ENCODE measurements at regions not wholly inside any gene's neighbourhood (a gene's known extent, or its start where the extent isn't known, plus 50 kb on each side); places are given as distances from the start of the nearest gene placed in this dataset.
"Not testable (repeated sequence)": the region's sequence is repeated elsewhere in the genome, so short reads cannot be mapped to it uniquely, and the experiment has no call there.

GRCh38 chr16:88199296-88200153 lies 183.2 kb upstream of the ZNF469 start:
- H3K79me2 ChIP-seq (ENCODE audit: control insufficient read depth, insufficient read depth, low read length, unreplicated experiment); H2AFZ ChIP-seq (ENCODE audit: low read length, unreplicated experiment); H3K4me1 ChIP-seq (ENCODE audit: control insufficient read depth, insufficient read depth, low read length, unreplicated experiment); H3K27ac ChIP-seq (ENCODE audit: low read depth, low read length); H3K4me3 ChIP-seq (ENCODE audit: low read depth, low read length); H3K36me3 ChIP-seq (ENCODE audit: insufficient read depth, low read length); H3K27me3 ChIP-seq (ENCODE audit: insufficient read depth, low read length): not testable (repeated sequence)

GRCh38 chr16:88200154-88200895 lies 182.4 kb upstream of the ZNF469 start:
- not testable (repeated sequence) for H3K4me1 ChIP-seq (ENCODE audit: control insufficient read depth, insufficient read depth, low read length, unreplicated experiment); H2AFZ ChIP-seq (ENCODE audit: low read length, unreplicated experiment); H3K79me2 ChIP-seq (ENCODE audit: control insufficient read depth, insufficient read depth, low read length, unreplicated experiment); H3K27me3 ChIP-seq (ENCODE audit: insufficient read depth, low read length); H3K4me3 ChIP-seq (ENCODE audit: low read depth, low read length); H3K27ac ChIP-seq (ENCODE audit: low read depth, low read length); H3K36me3 ChIP-seq (ENCODE audit: insufficient read depth, low read length)

GRCh38 chr16:88200896-88201185 lies 181.9 kb upstream of the ZNF469 start:
- Histone ChIP-seq H3K4me1 (ENCODE audit: control insufficient read depth, insufficient read depth, low read length, unreplicated experiment) (no peaks in the 10 kb centered on the region), H3K36me3 (ENCODE audit: insufficient read depth, low read length) (no peaks in the 10 kb centered on the region), H3K27ac (ENCODE audit: low read depth, low read length) (no peak overlapping the region), H2AFZ (ENCODE audit: low read length, unreplicated experiment) (no peak overlapping the region), H3K4me3 (ENCODE audit: low read depth, low read length) (no peak overlapping the region), H3K27me3 (ENCODE audit: insufficient read depth, low read length) (no peaks in the 10 kb centered on the region), H3K79me2 (ENCODE audit: control insufficient read depth, insufficient read depth, low read length, unreplicated experiment) (no peaks in the 10 kb centered on the region)

- H2AFZ ChIP-seq (ENCODE audit: low read length, unreplicated experiment); H3K4me1 ChIP-seq (ENCODE audit: control insufficient read depth, insufficient read depth, low read length, unreplicated experiment); H3K27ac ChIP-seq (ENCODE audit: low read depth, low read length); H3K36me3 ChIP-seq (ENCODE audit: insufficient read depth, low read length); H3K4me3 ChIP-seq (ENCODE audit: low read depth, low read length); H3K79me2 ChIP-seq (ENCODE audit: control insufficient read depth, insufficient read depth, low read length, unreplicated experiment); H3K27me3 ChIP-seq (ENCODE audit: insufficient read depth, low read length): not testable (repeated sequence)
These were observed 181.1 kb upstream of the ZNF469 start for GRCh38 chr16:88201611-88202010.

GRCh38 chr16:88202207-88202745 lies 180.5 kb upstream of the ZNF469 start:
- Histone ChIP-seq H2AFZ (ENCODE audit: low read length, unreplicated experiment) (no peak overlapping the region), H3K4me1 (ENCODE audit: control insufficient read depth, insufficient read depth, low read length, unreplicated experiment) (no peaks in the 10 kb centered on the region), H3K36me3 (ENCODE audit: insufficient read depth, low read length) (no peaks in the 10 kb centered on the region), H3K27me3 (ENCODE audit: insufficient read depth, low read length) (no peaks in the 10 kb centered on the region), H3K27ac (ENCODE audit: low read depth, low read length) (no peak overlapping the region), H3K4me3 (ENCODE audit: low read depth, low read length) (no peak overlapping the region), H3K79me2 (ENCODE audit: control insufficient read depth, insufficient read depth, low read length, unreplicated experiment) (no peaks in the 10 kb centered on the region)

- H3K4me1 ChIP-seq (ENCODE audit: control insufficient read depth, insufficient read depth, low read length, unreplicated experiment); H3K36me3 ChIP-seq (ENCODE audit: insufficient read depth, low read length); H3K27ac ChIP-seq (ENCODE audit: low read depth, low read length); H2AFZ ChIP-seq (ENCODE audit: low read length, unreplicated experiment); H3K27me3 ChIP-seq (ENCODE audit: insufficient read depth, low read length); H3K79me2 ChIP-seq (ENCODE audit: control insufficient read depth, insufficient read depth, low read length, unreplicated experiment); H3K4me3 ChIP-seq (ENCODE audit: low read depth, low read length): not testable (repeated sequence)
These were observed 179.7 kb upstream of the ZNF469 start for GRCh38 chr16:88202856-88203681.

GRCh38 chr16:88204131-88205110 lies 178.3 kb upstream of the ZNF469 start:
- not testable (repeated sequence) for H3K79me2 ChIP-seq (ENCODE audit: control insufficient read depth, insufficient read depth, low read length, unreplicated experiment); H3K27me3 ChIP-seq (ENCODE audit: insufficient read depth, low read length); H3K27ac ChIP-seq (ENCODE audit: low read depth, low read length); H2AFZ ChIP-seq (ENCODE audit: low read length, unreplicated experiment); H3K36me3 ChIP-seq (ENCODE audit: insufficient read depth, low read length); H3K4me1 ChIP-seq (ENCODE audit: control insufficient read depth, insufficient read depth, low read length, unreplicated experiment); H3K4me3 ChIP-seq (ENCODE audit: low read depth, low read length)

- not testable (repeated sequence) for H3K36me3 ChIP-seq (ENCODE audit: insufficient read depth, low read length); H3K4me1 ChIP-seq (ENCODE audit: control insufficient read depth, insufficient read depth, low read length, unreplicated experiment)
These were observed 177.3 kb upstream of the ZNF469 start for GRCh38 chr16:88205482-88205881.

GRCh38 chr16:88206006-88206405 lies 176.8 kb upstream of the ZNF469 start:
- H3K79me2 ChIP-seq (ENCODE audit: control insufficient read depth, insufficient read depth, low read length, unreplicated experiment); H3K27ac ChIP-seq (ENCODE audit: low read depth, low read length); H3K4me1 ChIP-seq (ENCODE audit: control insufficient read depth, insufficient read depth, low read length, unreplicated experiment); H3K4me3 ChIP-seq (ENCODE audit: low read depth, low read length); H3K27me3 ChIP-seq (ENCODE audit: insufficient read depth, low read length); H2AFZ ChIP-seq (ENCODE audit: low read length, unreplicated experiment); H3K36me3 ChIP-seq (ENCODE audit: insufficient read depth, low read length): not testable (repeated sequence)

More at GRCh38 chr16:88205482-88205881, 177.3 kb upstream of the ZNF469 start:
- H3K27me3 ChIP-seq (ENCODE audit: insufficient read depth, low read length); H3K4me3 ChIP-seq (ENCODE audit: low read depth, low read length); H2AFZ ChIP-seq (ENCODE audit: low read length, unreplicated experiment); H3K27ac ChIP-seq (ENCODE audit: low read depth, low read length); H3K79me2 ChIP-seq (ENCODE audit: control insufficient read depth, insufficient read depth, low read length, unreplicated experiment): not testable (repeated sequence)

- not testable (repeated sequence) for H3K36me3 ChIP-seq (ENCODE audit: insufficient read depth, low read length); H3K27ac ChIP-seq (ENCODE audit: low read depth, low read length); H3K4me3 ChIP-seq (ENCODE audit: low read depth, low read length); H3K4me1 ChIP-seq (ENCODE audit: control insufficient read depth, insufficient read depth, low read length, unreplicated experiment); H2AFZ ChIP-seq (ENCODE audit: low read length, unreplicated experiment); H3K79me2 ChIP-seq (ENCODE audit: control insufficient read depth, insufficient read depth, low read length, unreplicated experiment); H3K27me3 ChIP-seq (ENCODE audit: insufficient read depth, low read length)
These were observed 176.2 kb upstream of the ZNF469 start for GRCh38 chr16:88206516-88206915.
